HEK293 (cell line): ENCODE measurements at regions not wholly inside any gene's neighbourhood (a gene's known extent, or its start where the extent isn't known, plus 50 kb on each side); places are given as distances from the start of the nearest gene placed in this dataset.

ENCODE experiments used
- CTCF ChIP-seq: fragments of 450-650 bp; formaldehyde crosslinking; IDR thresholded peaks from 2 replicates; pipeline ENCODE4 v1.5.1; 2016; ENCODE audit warnings: missing biosample characterization, missing genetic modification characterization
- KLF9 ChIP-seq: fragments of 450-650 bp; formaldehyde crosslinking; IDR thresholded peaks from 2 replicates; pipeline ENCODE4 v1.5.1; 2016; ENCODE audit warnings: missing biosample characterization, missing genetic modification characterization, low read depth
- MYNN ChIP-seq: fragments of 450-650 bp; formaldehyde crosslinking; IDR thresholded peaks from 2 replicates; pipeline ENCODE4 v1.5.1; 2016; ENCODE audit warnings: missing biosample characterization, missing genetic modification characterization, borderline replicate concordance
- ZNF221 ChIP-seq: fragments of 450-650 bp; formaldehyde crosslinking; IDR thresholded peaks from 2 replicates; pipeline ENCODE4 v1.5.1; 2017; ENCODE audit warnings: missing biosample characterization, missing genetic modification characterization, borderline replicate concordance
- TF ChIP-seq, protein P1 (sequence below): sonication (generic); formaldehyde crosslinking; IDR thresholded peaks from 2 replicates; pipeline ENCODE4 v1.8.1; 2022; ENCODE audit warnings: mild to moderate bottlenecking, moderate library complexity, missing genetic modification reagents

DNA sequence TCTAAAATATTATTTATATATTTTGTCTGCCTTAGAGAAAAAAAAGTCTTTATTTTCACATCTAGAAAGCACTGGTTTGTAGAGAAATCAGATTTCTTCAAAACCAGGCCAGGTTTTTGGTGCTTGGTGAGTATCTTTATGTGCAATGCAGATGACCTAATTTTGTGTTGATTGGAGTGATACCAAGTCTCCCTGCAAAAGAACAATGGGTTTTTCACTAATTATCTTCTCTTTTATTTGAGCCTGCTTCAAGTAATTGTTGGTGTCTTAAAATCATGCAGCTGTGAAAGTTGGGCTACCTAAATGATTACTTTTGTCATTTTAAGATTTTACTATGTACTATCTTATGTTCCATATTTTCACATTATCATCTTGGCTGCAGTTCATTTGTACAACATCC is 874.7 kb downstream of the TFAP2A start:
- no peak for TF ChIP-seq ZNF221 (tag by site-specific recombination)
- no peak for TF ChIP-seq CTCF (tag by site-specific recombination)
- no peak for TF ChIP-seq MYNN (tag by site-specific recombination)
- TF ChIP-seq, protein P1, sequence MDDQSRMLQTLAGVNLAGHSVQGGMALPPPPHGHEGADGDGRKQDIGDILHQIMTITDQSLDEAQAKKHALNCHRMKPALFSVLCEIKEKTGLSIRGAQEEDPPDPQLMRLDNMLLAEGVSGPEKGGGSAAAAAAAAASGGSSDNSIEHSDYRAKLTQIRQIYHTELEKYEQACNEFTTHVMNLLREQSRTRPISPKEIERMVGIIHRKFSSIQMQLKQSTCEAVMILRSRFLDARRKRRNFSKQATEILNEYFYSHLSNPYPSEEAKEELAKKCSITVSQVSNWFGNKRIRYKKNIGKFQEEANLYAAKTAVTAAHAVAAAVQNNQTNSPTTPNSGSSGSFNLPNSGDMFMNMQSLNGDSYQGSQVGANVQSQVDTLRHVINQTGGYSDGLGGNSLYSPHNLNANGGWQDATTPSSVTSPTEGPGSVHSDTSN (CRISPR knock-in tag), result no peak
- no peak for TF ChIP-seq KLF9 (tag by site-specific recombination)
